ENCODE measurements at regions not wholly inside any gene's neighbourhood (a gene's known extent, or its start where the extent isn't known, plus 50 kb on each side); places are given as distances from the start of the nearest gene placed in this dataset.

GRCh38 chr4:3582091-3582475 is 49.9 kb upstream of the LRPAP1 start:
- TF ChIP-seq FOXJ3 (CRISPR knock-in tag; IDR thresholded peaks at IDR 0.05) (no peak), TCF12 (IDR thresholded peaks at IDR 0.05) (no peak), TAF1 (IDR thresholded peaks at IDR 0.05; ENCODE audit: borderline replicate concordance, low read depth, low read length) (no peak), REST (IDR thresholded peaks at IDR 0.05; ENCODE audit: low read depth, low read length) (no peak), CHD2 (IDR thresholded peaks at IDR 0.05; ENCODE audit: low read length, partially characterized antibody) (no peak), POLR2AphosphoS5 (IDR thresholded peaks at IDR 0.05; ENCODE audit: low read depth, low read length) (no peak)
- TF ChIP-seq, protein P1, sequence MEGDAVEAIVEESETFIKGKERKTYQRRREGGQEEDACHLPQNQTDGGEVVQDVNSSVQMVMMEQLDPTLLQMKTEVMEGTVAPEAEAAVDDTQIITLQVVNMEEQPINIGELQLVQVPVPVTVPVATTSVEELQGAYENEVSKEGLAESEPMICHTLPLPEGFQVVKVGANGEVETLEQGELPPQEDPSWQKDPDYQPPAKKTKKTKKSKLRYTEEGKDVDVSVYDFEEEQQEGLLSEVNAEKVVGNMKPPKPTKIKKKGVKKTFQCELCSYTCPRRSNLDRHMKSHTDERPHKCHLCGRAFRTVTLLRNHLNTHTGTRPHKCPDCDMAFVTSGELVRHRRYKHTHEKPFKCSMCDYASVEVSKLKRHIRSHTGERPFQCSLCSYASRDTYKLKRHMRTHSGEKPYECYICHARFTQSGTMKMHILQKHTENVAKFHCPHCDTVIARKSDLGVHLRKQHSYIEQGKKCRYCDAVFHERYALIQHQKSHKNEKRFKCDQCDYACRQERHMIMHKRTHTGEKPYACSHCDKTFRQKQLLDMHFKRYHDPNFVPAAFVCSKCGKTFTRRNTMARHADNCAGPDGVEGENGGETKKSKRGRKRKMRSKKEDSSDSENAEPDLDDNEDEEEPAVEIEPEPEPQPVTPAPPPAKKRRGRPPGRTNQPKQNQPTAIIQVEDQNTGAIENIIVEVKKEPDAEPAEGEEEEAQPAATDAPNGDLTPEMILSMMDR (IDR thresholded peaks at IDR 0.05) = no peak
